ENCODE measurements at regions not wholly inside any gene's neighbourhood (a gene's known extent, or its start where the extent isn't known, plus 50 kb on each side); places are given as distances from the start of the nearest gene placed in this dataset.
A peak's percentile ranks its signal among the peaks of the same experiment; 100 is the strongest.
"Not testable (repeated sequence)": the region's sequence is repeated elsewhere in the genome, so short reads cannot be mapped to it uniquely, and the experiment has no call there.

DNA sequence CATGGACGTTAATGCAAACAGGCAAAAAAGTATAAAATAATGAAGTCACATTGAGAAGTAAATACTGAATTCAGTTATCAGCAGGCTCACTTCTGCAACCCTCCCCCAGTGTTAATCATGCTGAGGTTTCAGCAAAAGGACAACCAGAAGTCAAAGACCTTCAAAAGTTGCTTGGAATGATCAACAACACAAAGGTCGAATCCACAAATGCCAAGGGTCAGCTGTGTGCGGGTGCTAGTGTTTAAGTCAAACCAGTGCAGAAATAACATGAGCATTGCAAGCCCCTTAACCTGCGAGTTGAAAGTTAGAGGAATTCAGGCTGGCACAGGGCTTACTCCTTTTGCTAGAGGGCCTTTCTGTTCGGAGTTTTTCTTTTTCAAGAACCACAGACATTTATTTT, 436.7 kb upstream of the SEL1L start:
- DNase-seq, result no peak

DNA sequence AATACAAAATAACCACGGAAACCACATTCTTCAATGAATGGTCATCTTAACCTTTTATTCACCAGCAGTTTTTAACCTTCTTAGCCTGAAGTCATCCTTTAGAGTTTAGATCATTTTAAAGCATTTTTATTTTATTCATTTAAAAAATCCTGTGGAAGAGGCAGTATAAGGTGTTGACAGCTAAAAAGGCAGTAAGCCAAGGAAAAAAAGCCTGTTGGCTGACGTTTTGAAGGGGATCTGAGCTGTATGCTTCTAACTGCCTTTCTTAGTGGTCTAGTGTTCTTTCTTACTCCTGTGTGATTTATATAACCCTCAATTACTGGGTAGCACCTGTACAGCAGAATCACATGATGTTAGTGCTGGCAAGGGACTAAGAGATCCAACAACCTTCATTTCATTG, 438.3 kb upstream of the SEL1L start:
- no peak for DNase-seq

DNA sequence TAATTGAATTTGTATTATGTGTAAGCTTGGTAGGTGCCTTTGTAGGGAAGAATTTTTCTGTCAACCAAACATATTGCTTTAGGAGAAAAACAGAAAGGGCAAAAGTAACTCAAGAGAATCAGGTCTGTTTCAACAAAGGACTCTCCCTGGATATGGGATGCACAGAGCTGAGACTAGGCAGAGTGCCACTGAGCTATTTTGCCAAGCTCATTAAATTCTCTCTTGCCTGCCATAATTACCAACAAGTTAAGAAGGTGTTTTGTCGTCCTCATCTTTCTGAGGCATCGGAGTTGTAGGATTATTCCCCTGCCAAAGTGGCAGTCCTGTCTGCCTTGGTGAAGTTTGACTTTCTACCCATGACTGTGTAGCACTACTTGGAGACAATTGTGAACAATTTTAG, 438.9 kb upstream of the SEL1L start:
- no peak for DNase-seq

DNA sequence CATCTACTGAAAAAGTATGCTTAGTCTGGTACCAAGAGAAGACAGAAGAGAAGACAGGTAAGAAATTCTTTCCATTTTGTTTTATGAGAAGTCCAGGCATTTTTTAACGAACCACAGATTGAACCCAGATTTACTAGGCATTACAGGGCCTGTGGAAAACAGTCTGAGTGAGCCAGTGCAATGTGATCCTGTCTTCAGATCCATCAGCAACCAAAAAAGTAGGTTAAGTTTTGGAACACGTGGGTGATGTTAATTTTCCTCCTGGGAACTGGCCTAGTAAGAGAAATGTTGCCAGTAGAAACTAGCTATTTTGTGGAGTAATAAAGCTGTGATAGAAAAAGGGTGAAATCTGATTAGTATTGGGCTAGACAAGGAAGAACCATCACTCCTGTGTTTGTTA, 440.9 kb upstream of the SEL1L start:
- DNase-seq, result no peak

DNA sequence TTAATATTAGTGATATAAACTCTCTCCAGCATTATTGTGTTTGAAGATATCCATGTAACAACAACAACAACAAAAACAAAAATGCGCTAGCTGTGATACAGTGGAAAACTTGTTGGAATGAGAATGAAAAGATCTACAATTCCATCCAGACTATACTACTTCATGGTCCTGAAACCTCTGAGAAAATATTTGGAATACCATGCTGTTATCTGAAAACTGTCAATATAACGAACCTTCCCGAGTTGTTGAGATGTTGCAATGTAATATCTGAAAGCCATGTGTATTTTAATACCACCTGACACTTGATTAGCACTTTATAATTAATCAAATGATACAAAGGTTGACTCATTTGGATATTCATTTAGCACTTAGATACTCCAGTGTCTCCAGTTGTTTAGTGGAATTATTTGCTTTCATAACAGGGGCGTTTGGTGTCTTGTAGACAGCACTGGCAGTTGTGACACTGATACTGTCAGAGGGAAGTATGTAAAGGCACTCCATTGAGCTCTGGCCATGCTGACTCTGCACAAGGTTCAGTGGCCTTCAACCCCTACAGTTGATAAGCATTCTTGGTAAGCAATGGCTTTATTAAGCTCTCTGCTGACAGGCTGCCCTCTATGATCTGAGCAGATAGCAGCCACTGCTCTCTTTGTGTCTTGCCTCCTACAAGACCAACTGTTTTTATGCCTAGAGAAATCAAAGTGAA, 447.1 kb upstream of the SEL1L start:
- DNase-seq, result no peak

DNA sequence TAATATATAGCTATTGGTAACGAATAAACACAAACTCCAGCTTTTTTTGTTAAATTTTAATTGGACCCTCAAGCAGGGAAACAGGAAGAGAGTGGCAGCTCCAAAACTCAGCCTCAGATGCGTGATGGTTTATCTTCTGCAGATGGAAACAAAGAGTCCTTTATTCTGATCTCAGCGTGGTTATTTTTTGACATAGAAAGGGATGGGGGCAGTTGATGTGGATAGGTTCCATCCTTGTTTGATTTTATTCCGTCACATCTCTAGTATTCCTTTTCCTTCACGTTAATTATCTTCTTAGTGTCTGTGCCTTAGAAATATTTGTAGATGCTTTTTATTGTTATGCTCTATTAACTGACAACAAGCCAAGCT, 447.6 kb upstream of the SEL1L start:
- DNase-seq, result no peak

DNA sequence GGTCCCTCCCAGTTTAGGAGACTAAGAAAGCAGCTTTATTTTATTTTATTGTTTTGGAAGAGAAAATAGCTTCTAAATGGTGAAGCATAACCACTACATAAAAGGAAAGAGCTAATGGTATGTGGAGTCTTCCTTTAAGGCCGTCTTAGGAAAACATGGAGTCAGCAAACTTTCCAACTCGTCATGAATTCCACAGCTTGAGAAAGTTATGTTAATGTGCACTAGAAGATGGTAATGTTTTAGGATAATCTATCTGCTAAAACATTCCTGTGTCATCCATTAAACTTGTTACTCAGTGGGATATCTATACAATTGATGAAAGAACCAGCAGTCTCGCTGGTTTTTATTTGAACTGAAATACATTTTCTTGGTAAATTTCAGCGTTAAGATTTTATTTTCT, 448.4 kb upstream of the SEL1L start:
- no peak for DNase-seq

DNA sequence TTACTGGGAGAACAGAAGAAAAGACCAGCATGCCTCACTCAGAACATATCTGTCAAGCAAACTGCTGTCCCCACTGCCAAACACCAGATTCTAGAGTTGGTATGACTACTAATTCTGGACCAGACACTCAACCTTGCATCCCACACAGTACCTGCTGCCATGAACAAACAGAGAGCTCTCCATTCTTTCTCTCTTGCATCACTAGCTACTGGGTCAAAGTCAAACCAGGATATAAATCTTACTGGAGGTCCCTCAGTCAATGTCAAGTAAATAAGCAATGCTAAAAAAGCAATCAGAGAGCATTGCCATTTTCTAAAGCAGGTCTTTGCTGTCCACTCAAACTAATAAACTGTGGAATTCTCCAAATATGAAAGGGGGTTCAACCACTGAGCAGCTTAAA, 452.4 kb upstream of the SEL1L start:
- DNase-seq, result no peak

DNA sequence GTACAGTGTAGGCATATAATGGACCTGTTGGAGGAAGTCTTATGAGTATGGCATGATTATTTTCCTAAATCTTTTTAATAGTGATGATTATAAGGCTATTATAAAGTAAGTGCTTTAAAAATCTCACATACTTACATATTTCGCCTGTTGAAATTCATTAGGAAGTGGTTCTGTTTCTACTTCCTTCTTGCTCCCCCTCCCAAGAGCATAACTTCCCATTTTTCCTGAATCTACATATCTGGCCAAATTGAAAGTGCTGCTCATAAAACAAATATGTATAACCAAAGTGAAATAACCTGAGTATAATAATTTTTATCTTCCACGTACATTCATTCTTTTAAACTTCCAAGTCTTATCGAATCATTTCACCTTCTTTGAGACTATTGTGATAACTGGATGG, 455.6 kb upstream of the SEL1L start:
- peak; percentile 8 to 48 for DNase-seq

DNA sequence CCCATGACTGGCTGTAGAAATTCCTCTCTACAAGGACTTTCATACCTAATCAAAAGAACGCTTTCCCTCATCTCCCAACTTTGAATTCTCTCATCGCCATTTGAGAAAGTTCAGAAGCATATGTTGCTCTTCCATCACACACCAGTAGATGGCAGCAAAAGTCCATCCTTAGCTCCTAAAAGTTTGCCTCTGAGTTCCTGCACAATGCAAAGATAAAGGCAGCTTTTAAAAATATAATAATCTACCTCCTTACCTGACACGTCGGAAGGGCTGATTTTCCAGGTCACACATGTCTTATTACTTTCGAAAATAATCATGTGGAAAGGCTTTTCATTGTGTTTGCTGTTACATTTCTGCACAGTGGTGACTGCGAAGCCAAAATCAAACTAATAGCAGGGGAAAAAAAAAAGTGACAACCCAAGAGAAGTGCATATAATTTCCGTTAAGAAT, 456.7 kb upstream of the SEL1L start:
- peak; percentile 70 for DNase-seq

DNA sequence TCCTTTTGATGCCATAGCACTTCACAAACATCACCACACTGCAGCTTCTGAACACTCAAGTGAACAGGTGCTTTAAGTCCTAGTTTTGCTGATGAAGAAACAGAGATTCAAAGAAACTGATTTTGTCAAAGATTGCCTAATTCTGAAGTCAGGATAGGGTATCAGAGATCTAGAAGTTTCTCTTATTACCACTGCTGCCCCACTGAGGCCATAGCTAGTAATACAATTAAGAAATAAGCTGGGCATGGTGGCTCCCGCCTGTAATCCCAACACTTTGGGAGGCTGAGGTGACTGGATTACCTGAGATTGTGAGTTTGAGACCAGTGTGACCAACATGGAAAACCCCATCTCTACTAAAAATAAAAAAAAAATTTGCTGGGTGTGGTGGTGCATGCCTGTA, 458.3 kb upstream of the SEL1L start:
- DNase-seq, result peak in 1 of 2 donors; percentile 21

DNA sequence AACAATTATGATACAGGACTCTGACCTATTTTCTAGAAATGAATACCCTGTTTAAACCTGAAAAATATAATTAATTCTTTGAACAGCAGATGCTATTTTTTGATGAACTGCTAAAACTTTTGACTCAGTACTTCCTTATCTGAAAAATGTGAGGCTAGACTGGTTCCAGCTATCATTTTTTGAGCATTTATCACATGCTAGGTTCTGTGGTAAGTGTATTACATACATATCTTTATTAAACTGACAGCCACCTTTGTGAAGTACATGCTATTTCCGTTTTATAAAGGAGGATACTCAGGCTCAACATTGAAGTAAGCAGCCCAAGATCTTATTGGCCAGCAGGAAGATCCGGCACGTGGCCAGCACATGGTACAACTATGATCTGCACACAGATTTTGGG, 459.8 kb upstream of the SEL1L start:
- DNase-seq, result no peak

DNA sequence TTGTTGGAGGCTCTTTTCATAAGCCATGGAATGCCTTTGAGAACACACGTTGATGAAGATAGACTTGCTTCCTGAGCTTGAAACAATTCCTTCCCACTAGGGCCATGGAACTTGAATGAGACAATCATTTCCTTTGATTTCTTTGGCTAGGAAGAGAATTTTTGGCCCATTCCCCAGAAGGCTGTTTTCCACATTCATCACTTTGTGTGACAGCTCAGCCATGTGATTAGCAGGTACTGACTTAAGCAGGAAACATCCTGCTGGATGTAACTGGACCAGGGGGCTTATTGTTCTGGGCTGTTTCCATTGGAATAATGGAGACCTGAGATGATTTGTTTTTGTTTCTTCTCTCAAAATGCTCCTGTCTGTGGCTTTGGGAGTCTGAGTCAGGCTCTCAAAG, 469.8 kb upstream of the SEL1L start:
- no peak for DNase-seq

DNA sequence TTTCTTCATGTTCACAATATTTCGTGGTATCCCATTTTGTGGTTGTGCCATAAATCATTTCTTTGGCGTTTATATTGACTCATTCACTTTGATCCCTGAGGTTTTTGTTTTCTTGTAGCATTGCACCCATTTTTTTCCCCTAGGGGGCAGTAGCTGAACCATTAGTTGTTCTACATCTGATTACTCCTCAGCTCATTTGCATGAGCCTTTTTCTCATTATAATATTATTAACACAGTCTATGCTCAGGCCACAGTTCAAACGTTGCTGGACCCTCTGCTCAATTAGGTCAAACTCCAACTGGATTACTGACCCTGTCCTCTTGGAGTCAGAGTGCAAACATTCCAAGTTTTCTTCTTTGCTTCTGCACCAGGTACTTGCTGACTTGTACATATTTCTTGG, 475.4 kb upstream of the SEL1L start:
- no peak for DNase-seq

DNA sequence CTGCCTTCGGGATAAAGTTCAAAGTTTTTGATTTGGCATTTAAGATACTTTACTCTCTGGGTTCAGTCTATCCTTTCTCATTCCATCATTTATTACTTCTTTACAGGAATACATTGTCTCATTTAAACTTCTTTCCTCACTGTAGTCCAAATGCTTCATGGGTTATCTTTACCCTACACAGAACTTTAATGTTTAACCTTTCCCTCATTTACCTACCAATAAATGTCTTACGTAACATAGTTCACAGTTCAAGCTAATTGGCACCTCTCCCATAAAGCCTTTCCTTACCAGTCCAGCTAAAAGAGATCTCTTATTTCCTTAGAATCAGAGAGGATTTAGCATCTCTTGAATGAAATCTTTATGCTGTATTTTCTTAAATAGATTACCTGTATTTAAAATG, 476.3 kb upstream of the SEL1L start:
- no peak for DNase-seq

DNA sequence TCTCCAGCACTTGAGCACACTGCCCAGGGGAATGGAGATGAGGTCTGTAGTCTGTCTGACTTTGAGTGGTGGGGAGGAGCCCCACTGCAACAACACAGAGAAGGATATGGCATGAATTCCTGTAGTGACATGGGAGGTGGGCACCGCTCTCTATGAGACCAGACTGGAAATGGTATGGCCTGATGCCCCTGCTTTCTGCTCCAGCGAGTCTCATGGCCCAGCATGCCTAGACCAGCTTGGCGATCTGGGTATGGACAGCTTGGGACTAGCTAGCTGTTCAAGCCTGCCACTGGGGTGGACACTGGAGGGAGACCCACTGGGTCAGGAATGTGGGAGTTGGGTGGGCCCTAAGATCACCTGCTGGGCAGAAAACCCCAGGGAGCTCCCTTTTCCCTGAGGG, 477.8 kb upstream of the SEL1L start:
- DNase-seq, result no peak

DNA sequence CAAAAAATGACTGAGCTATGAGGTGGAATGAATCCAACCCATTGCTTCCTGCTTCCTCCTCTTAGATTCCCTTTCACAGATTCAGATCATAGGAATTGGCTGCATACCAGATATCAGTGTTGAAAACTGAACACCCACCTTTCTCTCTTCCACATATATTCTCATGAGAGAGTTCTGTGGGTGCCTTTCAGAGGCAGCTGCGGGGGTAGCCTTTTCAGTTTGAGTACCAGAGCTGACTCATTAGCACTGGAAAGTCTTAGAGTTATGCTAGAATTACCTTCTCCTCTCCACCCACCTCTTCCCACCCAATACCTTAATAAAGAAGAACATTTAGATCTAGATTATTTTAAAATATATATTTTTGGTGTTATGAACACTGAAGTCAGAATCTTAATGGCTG, 495.4 kb upstream of the SEL1L start:
- DNase-seq, result no peak

DNA sequence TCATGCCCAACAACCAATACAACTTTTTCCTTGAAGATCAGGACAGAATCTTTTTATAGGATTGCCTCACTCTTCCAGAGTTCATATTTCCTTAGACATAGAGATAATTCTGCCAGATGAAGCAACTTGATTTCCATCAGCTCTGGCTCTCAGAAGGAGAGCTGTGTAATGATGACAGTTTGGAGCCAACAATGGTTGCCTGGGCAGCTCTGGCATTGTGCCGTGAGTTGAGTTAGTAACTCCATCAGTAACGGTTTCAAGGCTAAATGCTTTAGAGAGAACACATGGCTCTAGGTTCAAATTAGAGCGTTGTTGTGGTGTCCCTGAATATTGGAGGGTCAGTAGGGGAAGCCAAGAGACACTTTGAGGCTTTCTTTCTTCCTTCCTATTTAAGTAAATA, 501.7 kb upstream of the SEL1L start:
- no peak for DNase-seq

DNA sequence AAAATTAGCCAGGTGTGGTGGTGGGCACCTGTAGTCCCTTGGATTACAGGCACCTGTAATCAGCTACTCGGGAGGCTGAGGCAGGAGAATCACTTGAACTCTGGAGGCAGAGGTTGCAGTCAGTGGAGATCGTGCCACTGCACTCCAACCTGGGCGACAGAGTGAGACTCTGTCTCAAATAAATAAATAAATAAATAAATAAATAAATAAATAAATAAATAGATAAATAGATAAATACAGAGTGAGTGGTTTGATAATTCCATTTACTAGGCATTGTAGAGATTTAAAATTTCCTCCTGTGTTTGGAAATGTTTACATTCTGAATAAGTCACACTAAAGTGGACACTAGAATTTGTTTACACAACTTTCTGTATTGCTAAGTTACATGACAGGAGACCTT, 504.4 kb upstream of the SEL1L start:
- not testable (repeated sequence) for DNase-seq

DNA sequence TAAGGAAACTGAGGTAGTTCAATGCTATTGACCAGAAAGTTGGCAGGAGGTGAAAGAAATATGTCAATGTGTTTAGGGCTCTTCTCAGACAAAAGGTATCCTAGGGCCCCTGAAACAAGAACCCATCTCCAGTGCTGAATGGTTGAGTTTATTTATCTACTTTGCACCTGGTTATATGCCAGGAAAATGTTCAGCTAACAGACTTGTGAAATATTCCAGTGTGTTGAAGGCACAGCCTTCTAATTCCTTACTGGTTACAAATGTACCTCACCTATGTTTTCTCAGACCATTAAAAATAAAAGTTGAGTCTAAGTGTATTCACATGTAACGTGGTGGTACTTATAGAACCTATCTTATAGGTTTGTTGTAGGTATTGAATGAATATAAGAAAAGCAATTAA, 511.7 kb upstream of the SEL1L start:
- DNase-seq, result no peak

DNA sequence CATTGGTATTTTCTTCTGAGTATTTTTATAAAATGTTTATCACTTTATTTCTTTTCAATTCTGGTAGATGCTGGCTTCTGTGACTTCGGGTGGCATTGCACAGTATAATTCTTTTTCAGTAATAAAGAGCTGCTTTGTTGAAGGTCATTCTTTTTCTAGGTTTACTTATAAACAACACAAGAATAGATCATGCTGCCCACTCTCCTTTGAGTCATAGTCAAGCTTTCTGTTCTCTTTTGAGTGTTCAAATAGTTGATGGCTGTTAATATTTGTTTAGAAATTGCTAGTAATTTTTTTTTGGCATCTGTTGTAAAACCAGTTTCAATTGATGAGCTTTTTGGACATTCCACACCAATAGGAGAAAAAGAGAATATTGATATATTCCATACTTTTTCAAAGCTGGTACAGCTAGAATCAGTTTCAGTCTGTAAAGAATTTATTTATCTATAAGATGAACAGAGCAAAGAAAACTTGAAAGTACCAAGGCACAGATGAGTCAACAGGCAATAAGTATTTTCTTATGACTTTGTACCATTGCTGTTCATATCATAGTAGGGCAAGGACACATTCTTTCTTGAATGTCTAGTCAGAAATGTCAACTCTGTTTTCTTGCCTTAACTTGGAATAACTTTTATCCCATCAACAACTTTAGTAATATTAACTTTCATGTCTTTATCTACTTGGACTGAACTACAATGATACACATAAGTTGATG, 513.0 kb upstream of the SEL1L start:
- DNase-seq, result no peak

DNA sequence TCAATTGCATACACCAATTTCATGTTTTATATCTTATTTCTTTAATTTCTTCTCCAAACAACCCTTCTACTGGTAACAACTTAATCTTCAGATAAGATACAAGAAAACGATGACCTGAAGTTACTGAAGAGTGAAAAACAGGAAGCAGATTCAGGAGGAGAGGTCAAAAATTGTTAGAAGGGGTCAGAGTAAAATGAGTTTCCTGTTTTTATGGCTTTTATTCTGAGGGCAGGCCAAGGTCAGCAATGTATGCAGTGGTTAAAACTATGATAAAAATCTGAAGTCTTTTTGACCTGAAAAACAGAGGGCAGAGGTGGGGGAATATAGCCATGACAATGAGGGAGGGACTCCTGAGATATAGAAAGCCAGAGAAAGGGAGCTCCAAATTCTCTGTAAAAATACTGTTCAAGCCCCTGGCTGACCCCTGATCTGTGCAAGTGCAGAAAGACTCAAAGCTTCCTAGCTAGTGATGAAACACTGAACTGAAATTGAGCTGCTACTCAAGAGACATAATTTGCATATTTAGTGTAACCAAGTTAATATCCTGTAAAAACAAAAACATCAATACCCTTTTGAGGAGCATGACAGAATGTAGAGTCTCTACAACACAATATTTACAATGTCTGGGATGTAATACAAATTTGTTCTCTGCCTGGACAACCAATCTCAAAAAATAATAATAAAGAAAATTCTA, 514.3 kb upstream of the SEL1L start:
- DNase-seq, result no peak

DNA sequence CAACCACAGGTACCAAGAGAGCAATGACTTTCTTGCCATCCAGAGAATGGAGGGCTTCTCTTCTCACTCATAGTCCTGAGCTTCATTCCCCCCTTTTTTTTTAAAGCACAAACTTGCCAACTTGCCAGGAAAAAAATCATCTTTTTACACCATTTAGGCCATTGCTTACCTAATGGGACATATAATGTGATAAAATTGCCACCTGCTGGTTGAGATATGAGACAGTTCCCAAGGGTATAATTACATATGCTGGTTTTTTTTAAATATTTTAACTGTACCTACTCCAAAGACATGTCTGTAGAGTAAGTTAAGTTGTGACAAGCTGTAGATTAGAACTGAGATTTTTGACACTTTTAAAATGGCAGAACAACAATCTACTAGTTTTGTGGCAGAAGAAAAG, 519.1 kb upstream of the SEL1L start:
- DNase-seq, result no peak

DNA sequence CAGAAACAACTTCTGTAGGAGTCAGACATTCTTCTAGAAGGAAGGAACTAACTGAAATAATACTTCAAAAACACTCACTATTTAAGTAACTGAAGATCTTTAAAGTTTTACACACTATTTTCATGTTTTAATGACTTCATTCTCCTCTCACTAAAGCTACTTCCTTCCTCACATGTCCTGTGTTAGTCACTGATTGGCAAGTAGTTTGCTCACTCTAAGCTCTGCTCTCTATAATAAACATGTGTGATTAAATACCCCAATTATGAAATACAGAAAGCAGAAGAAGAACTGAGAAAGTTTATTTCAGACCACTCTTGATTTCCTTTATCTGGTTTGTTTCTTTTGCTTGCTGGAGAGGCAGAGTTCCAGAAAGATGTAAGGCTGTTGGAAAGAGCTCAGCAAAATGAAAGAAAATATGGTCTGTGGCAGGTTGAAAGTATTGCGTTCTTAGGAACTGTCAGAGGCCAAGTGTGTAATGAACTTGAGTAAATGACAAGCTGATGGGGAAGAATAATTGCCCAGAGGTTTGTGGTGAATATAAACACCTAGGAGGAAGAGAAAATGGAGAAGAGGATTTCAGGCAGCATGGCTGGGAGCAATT, 522.0 kb upstream of the SEL1L start:
- DNase-seq, result peak in 1 of 2 donors; percentile 30

Data from inflammatory macrophage (primary cell).